ENCODE measurements at regions not wholly inside any gene's neighbourhood (a gene's known extent, or its start where the extent isn't known, plus 50 kb on each side); places are given as distances from the start of the nearest gene placed in this dataset.
"Not testable (repeated sequence)": the region's sequence is repeated elsewhere in the genome, so short reads cannot be mapped to it uniquely, and the experiment has no call there.

- Histone ChIP-seq H3K27me3 (ENCODE audit: insufficient read depth, poor library complexity, severe bottlenecking) (no peaks in the 10 kb centered on the region), H3K4me3 (replicated peaks; ENCODE audit: insufficient read depth, low read length) (no peak overlapping the region), H3K27ac (replicated peaks) (no peak overlapping the region)
- TF ChIP-seq CTCF (IDR thresholded peaks at IDR 0.05; ENCODE audit: insufficient read depth, low read length): no peak
- no peak for TF ChIP-seq REST (IDR thresholded peaks at IDR 0.05; ENCODE audit: insufficient replicate concordance, low read depth)
- TF ChIP-seq SPI1 (IDR thresholded peaks at IDR 0.05; ENCODE audit: borderline replicate concordance, low read depth): no peak
- TF ChIP-seq GABPA (IDR thresholded peaks at IDR 0.05; ENCODE audit: low read depth): no peak
- no peak for TF ChIP-seq POLR2AphosphoS5 (IDR thresholded peaks at IDR 0.05; ENCODE audit: low read depth)
- no peak for DNase-seq (ENCODE audit: low read depth in 1 of 2, low spot score in 1 of 2)
Measured at GRCh38 chr1:95668165-95668564, 434.2 kb downstream of the RWDD3 start.

GRCh38 chr1:95669638-95670037 is 435.6 kb downstream of the RWDD3 start:
- DNase-seq (ENCODE audit: low read depth in 1 of 2, low spot score in 1 of 2); H3K27me3 ChIP-seq (ENCODE audit: insufficient read depth, poor library complexity, severe bottlenecking); H3K27ac ChIP-seq (replicated peaks); H3K4me3 ChIP-seq (replicated peaks; ENCODE audit: insufficient read depth, low read length): not testable (repeated sequence)

GRCh38 chr1:95671098-95671497 is 437.1 kb downstream of the RWDD3 start:
- Histone ChIP-seq H3K27ac (replicated peaks) (no peak overlapping the region), H3K27me3 (ENCODE audit: insufficient read depth, poor library complexity, severe bottlenecking) (no peaks in the 10 kb centered on the region), H3K4me3 (replicated peaks; ENCODE audit: insufficient read depth, low read length) (no peak overlapping the region)
- DNase-seq (ENCODE audit: low read depth in 1 of 2, low spot score in 1 of 2): no peak
- no peak for TF ChIP-seq REST (IDR thresholded peaks at IDR 0.05; ENCODE audit: insufficient replicate concordance, low read depth)
- no peak for TF ChIP-seq SPI1 (IDR thresholded peaks at IDR 0.05; ENCODE audit: borderline replicate concordance, low read depth)
- TF ChIP-seq GABPA (IDR thresholded peaks at IDR 0.05; ENCODE audit: low read depth): no peak
- TF ChIP-seq POLR2AphosphoS5 (IDR thresholded peaks at IDR 0.05; ENCODE audit: low read depth): no peak
- no peak for TF ChIP-seq CTCF (IDR thresholded peaks at IDR 0.05; ENCODE audit: insufficient read depth, low read length)

- Histone ChIP-seq H3K27ac (replicated peaks) (no peak overlapping the region), H3K4me3 (replicated peaks; ENCODE audit: insufficient read depth, low read length) (no peak overlapping the region), H3K27me3 (ENCODE audit: insufficient read depth, poor library complexity, severe bottlenecking) (no peaks in the 10 kb centered on the region)
- DNase-seq (ENCODE audit: low read depth in 1 of 2, low spot score in 1 of 2): no peak
- no peak for TF ChIP-seq POLR2AphosphoS5 (IDR thresholded peaks at IDR 0.05; ENCODE audit: low read depth)
Measured at GRCh38 chr1:95679262-95679661, 445.3 kb downstream of the RWDD3 start.

GRCh38 chr1:95685081-95685480 is 451.1 kb downstream of the RWDD3 start:
- H3K27ac ChIP-seq (replicated peaks): no peak overlapping the region
- H3K27me3 ChIP-seq (ENCODE audit: insufficient read depth, poor library complexity, severe bottlenecking): no peaks in the 10 kb centered on the region
- no peak for DNase-seq (ENCODE audit: low read depth in 1 of 2, low spot score in 1 of 2)
- TF ChIP-seq GABPA (IDR thresholded peaks at IDR 0.05; ENCODE audit: low read depth) (no peak), SPI1 (IDR thresholded peaks at IDR 0.05; ENCODE audit: borderline replicate concordance, low read depth) (no peak), CTCF (IDR thresholded peaks at IDR 0.05; ENCODE audit: insufficient read depth, low read length) (no peak), REST (IDR thresholded peaks at IDR 0.05; ENCODE audit: insufficient replicate concordance, low read depth) (no peak), POLR2AphosphoS5 (IDR thresholded peaks at IDR 0.05; ENCODE audit: low read depth) (no peak)
- H3K4me3 ChIP-seq (replicated peaks; ENCODE audit: insufficient read depth, low read length): no peak overlapping the region
